ENCODE measurements at regions not wholly inside any gene's neighbourhood (a gene's known extent, or its start where the extent isn't known, plus 50 kb on each side); places are given as distances from the start of the nearest gene placed in this dataset.
"Not testable (repeated sequence)": the region's sequence is repeated elsewhere in the genome, so short reads cannot be mapped to it uniquely, and the experiment has no call there.

DNA sequence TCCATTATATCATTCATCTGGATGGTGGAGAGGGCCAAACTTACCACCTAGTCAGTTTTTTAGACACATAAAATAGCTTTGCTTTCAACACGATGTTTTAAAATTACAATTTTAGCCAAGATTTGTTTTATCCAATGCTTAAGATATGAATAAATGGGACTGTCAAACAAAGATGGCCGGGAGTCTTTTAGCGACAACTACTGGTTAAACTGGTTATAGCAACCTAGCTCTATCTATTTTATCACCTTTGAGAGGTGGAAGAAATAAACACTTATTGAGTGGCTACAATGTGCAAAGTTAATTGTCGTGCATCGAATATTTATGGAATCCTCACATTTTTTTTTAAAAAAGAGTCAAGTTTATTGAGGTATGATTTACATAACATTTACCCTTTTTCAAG is 279.8 kb downstream of the MIAT start:
- no peak for DNase-seq

DNA sequence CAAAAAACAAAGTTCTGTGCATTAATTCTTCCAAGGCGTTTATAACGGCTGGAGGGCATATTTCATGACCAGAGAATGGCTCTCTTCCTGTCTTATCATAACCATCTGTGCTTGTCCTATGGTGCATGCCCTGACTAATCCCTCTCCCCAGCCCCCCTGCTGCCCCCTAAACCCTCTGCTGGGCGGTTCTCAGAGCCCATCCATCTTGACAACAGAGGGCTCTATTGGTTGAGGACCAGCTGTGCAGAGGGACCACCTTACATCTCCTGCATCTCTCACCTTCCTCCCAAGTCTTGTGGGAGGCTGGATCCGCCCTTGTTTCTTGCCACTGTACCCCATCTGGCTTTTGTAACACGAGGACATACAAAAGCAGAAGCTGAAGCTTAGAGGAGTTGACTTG is 282.1 kb downstream of the MIAT start:
- DNase-seq, result no peak

DNA sequence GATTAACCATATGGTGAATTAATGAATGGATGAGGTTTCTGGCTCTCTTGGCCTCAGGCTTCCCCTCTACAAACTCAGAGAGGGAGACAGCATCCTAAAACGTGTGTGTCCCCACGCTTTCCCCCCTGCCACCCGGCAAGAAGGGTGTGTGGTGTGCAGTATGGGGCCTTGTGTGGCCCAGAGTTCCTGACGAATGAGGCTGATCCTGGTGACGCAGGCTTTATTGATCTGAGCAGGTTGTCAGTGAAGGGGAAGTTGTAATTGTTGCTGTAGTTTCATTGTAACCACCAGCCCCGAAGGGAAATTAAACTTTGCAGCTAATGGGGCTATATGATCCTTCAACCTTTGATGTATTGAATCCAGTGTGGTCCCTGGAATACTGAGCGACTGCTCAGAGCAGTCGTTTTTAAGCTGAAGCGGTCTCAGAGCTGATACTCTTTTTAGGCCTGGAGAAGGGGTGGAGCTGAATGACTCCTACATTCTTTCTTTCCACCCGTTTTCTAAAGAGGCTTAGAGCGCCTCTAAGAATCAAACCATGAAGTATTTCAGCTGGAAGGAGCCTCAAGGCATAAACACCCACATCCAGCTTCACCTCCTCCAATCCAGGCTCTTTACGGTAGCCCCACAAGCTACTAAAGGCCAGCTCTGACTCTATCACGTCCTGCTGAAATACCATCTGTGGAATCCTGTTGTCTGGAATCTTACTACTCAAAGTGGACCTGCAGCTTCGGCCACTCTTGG is 284.7 kb downstream of the MIAT start:
- no peak for DNase-seq

DNA sequence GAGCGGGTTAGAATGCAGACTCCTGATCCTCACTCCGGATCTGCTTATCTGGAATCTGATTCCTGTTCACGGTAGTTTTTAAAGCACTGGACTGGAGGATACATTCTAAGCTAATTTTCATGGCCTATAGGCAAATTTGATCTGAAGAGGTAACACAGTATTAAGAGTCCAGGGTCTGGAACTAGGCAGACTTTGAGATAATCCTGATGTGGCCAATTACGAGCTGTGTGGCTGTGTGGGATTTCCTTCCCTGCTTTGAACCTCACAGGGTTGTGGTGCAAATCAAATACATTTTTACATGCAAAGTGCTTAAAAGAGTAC is 285.2 kb downstream of the MIAT start:
- no peak for DNase-seq

DNA sequence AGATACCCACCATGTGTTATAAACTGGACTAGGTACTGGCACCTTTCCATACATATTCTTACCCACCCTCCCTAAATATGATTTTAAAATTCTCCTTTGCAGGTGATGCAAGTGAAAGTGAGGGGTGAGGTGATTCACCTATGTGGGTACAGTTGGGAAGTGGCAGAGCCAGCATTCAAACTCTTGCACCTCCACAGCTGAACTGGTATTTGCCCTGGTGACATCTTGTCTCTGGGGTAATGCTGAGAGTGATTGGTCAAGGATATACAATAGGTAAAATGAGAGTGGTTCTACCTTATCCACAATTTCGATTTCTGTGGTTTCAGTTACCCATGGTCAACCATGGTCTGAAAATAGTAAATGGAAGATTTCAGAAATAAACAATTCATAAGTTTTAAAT is 288.2 kb downstream of the MIAT start:
- DNase-seq, result no peak

DNA sequence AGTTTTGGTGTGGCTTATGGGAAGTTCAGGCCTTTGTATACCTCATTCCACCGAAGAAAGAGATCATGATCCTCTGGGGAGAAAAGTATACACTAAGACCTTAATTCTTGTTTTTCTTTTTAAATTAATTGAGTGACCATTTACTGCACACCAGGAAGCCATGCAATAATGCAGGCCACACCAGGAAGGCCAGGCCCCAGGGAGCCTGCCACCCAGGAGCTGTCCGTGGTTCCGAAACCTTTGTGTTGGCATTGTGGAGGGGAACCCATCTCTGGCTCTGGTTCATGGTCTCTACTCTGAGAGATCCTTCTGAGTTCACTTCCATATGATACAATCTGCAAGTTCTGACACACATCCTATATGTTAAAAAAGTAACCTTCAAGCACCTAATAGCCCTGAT is 291.8 kb downstream of the MIAT start:
- no peak for DNase-seq

DNA sequence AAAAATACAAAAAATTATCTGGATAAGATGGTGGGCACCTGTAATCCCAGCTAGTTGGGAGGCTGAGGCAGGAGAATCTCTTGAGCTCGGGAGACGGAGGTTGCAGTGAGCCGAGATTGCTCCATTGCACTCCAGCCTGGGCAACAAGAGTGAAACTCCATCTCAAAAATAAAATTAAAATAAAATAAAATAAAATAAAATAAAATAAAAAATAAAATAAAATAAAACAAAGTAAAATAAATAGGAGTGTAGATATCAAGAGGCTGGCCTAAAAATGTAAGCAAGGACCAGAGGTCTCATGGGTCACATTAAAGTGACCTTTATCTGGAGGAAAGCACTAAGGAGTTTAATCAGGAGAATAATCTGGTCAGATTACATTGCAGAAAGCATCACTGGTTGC is 293.8 kb downstream of the MIAT start:
- not testable (repeated sequence) for DNase-seq

DNA sequence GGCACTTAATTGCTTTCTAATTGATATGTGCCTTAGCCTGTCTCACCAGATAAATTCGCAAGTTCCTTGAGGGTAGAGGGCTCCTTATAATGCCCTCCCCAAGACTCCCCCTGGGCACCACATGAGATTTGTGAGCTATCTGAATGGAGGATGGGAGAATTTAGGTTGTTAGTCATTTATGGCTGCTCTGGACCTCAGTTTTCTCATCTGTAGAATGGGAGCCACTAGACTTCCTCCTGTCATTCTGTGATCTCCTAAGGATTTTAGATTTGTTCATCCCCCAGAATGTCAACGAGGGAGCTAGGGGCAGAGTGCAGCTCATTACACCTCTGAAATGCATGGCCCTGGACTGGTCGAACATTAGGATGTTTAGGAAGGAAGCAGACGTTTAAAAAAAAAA is 294.6 kb downstream of the MIAT start:
- no peak for DNase-seq

DNA sequence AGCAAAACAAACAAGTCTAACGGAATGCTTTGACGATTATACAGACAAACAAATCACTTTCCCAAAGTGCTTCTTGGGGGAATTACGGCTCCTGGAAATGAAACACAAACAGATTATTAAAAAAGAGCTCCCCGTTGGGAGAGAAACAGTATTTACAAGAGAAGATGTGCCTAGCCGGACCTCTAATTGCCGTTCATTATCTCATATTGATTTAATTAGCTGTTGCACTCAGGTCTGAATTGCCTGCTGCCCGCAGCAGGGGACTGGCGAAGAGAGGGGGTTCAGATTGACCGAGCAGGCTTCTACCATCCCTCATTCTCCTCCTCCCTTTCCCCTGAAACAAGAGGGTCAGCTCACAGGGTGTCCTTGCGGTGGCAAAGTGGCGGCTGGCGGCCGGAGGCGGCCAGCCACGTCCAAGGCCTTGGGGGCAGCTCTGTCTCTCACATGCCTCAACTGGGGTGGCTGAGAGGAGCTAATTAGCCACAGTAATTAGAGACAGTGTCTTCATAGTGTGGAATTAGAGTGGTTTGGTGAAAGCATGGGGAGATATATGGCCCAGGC is 295.1 kb downstream of the MIAT start:
- no peak for DNase-seq

DNA sequence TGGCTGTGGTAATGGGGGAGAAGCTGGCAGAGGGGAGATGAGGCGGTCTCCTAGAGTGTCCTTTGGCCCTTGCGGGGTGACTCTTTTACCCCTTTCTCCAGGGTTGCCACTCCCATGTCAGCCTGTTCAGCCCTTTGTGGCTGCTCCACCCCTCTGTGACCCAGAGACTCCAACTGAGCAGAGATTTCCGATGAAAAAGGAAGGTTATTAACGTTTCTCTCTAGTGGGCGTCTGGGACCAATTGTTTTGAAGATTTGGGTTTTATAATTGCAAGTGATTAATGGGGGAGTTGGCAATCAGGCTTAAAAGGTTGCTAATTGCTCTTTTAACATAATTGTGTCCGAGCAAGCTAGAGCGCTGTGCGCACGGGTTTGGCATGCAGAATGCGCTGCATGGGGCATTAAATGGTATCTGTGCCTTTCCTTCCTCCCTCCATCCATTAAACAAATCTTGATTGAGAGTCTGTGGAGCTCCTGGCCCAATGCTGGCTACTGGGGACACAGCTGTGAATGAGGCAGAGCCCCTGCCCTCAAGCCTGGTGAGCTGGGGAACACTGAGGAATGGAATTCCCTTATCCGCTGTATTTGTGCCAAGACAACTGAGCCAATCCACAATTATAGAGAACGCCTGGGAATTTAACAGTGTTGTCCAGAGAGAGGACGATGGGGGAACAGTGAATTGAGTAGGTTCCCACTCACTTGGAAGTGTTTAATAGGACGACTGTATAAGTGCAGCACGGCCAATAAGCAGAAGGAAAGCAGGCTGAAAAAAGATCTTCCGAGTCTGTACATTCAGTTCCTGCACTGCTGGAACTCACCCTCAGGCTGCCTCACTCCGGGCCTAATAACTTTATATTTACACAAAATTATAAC is 295.9 kb downstream of the MIAT start:
- DNase-seq, result no peak

DNA sequence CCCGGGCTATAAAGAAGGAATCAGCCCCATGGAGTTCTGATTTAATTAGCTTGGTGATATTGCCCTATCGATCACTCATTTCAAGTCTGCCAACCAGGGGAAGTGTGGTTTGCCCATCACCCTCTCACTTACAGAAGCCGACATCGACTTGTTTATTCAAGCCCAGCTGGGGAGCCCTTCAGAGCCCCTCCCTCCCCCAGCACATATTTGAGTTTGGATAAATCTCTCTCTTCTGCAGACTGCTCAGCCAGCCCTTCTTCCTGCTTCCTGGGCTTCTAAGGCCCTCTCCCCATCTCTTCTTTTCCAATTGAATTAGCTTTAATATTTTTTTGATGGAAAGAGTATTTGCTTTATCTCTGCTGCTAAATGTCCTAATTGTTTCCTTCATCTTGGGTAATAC is 299.0 kb downstream of the MIAT start:
- DNase-seq, result no peak

DNA sequence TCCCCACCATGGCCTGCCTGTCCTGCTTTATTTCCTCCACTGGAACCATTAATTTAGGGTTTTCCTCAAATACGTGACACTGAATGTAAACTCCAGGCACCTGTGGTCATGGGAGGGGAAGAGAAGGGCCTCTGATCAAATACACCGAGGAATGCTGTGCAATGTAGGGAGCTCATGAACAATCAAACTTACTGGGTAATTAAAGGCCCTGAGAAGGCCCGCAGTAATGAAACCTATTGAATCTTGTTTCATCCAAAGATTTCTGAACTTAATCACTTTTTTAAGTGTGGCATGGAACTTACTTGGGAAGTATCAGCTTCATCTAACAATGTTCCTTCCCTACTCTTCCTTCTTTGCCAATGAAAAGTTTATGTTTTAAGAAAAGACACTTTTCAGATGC is 299.8 kb downstream of the MIAT start:
- no peak for DNase-seq

DNA sequence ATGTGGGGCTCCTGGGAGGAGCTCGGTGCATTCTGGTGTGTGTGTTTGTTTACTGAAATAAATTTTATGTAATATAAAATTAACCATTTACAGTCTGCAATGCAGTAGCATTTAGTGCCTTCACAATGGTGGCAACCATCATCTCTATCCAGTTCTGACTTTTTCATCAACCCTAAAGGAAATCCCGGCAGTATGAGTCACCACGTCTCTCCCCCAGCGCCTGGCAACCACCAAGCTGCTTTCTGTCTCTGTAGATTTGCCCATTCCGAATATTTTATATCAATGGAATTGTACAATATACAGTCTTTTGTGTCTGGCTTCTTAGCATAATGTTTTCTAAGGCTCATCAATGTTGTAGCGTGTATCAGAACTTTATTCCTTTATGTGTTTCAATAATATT is 300.5 kb downstream of the MIAT start:
- no peak for DNase-seq

DNA sequence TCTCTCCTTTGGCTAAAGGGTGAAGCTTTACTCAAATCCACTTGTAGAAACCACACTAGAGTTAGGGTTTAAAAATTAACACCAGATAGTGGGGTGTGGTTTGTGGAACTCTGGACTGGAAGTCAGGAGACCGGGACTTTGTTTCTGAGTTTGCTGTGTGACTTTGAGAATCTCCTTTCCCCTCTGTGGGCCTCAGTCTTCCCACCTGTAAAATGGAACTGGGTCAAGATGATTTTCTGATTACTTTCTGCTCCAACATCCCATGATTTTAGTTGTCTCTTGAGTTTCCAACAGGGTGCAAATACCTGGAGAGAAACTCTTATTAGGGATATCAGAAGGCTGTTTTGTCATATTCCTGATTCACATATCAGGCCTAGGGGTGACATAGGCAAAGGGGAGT is 301.0 kb downstream of the MIAT start:
- DNase-seq, result no peak

DNA sequence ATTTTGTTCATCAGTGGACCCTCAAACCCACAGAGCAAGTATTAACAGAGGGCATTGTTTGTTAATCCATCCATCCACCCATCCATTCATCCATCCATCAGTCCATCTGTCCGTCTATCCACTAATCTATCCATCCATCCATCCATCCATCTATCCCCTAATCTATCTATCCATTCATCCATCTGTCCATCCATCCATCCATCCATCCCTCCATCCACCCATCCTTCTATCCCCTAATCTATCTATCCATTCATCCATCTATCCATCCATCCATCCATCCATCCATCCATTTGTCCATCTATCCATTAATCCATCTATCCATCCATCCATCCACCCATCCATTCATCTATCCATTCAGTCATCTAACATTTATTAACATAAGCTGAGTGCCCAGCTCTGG is 307.3 kb downstream of the MIAT start:
- no peak for DNase-seq

DNA sequence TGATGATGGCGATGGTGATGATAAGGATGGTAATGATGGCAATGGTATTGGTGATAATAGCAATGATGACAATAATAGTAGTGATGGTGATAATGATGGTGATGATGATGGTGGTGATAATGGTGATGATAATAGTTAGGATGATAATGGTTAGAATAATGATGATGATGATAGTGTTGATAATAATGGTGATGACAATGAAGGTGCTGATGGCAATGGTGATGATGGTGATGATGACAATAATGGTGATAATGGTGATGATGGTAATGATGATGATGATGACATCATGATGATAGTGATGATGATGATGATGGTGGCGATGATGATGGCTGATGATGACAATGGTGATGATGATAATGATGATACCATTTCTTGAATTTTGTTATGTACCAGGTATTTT is 309.9 kb downstream of the MIAT start:
- no peak for DNase-seq

DNA sequence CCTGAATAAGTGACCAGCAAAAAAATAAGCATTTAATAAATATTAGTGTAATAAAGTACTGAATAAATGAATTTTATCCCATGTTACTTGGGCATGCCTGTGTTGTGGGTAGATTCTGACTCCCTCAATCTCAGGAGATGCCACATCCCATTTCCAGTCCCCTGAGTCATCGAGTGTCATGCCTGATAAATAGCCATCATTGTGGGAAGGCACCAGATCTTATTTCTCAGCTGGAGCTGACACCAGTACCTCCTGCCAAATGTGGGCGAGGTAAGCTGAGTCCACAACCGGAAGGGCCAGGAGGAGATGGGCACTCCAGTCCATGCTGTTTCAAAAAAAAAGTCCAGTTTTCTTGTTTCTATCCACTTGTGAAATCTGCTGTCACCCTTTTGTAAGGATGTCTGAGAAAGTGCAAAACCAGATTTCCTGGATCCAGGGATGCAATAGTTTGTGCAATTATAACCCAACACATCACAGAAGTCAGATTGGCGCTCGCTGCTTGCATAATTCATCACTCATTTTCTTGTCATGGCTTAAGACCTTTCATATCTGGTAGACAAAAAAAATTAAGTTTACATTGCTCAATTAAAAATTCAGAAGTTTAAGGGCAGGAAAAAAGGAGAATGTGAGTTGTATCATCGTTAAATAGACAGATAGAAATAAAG is 311.6 kb downstream of the MIAT start:
- no peak for DNase-seq

DNA sequence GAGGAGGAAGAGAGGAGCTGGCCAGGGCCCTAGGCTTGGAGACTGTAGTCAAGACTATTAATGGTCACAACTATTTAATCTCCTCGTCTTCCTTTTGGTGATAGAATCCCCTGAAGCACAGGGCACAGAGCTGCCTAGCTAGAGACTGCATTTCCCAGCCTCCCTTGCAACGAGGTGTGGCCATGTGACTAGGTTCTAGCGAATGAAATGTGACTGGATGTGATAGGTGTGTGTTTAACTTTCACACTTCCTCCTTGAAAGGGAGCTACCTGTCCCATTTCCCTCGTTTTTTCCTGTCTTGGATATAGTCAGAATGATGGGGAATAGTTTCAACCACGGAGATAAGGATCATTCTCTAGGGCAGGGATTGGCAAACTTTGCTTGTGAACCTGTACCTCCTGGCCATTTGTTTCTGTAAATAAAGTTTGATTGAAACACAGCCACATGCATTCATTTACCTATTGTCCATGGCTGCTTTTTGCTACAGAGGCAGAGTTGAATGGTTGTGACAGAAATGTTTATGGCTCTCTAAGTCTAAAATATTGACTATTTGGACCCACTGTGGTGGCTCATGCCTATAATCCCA is 313.5 kb downstream of the MIAT start:
- no peak for DNase-seq

DNA sequence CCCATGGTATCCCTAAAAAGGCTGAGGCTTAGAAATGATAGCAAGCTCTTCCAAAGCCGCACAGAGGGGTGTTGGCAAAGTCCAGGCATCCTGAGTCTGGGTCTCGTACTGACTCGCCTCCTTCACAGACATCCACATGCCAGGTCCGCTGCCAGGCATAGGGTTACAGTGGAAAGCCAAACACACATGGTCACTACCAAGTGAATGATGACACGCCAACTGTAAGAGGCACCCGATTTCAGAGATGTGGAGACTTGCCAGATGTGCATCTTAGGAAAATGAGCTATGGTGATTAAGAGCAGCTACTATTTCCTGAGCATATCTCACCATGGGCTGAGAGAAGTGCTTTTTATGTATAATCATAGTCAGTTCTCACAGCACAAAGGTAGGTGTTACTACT is 314.9 kb downstream of the MIAT start:
- DNase-seq, result no peak

DNA sequence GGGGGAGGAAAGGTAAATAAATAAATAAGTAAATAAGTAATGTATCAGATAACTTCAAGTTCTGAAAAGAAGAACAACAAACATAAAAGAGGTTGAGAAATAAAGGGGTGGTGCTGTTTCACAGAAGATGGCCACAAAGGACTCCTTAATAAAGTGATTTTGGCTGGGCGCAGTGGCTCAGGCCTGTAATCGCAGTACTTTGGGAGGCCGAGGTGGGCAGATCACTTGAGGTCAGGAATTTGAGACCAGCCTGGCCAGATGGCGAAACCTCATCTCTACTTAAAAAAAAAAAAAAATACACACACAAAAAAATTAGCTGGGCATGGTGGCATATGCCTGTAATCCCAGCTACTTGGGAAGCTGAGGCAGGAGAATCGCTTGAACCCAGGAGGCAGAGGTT is 315.5 kb downstream of the MIAT start:
- not testable (repeated sequence) for DNase-seq

DNA sequence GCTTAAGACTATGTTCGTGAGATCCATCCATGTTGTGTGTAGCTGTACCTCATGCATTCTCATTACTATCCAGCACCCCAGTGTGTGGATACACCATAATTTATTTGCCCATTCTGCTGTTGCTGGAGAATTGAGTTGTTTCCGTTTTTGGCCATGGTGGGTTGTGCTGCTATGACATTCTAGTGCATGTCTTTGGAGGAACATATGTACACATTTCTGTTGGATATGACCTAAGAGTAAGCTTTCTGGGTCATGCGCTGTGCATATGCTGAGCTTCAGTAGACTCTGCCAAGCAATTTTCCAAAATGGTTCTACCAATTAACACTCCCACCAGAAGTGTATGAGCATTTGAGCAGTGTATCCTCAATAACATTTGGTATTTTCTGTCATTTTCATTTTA is 316.6 kb downstream of the MIAT start:
- no peak for DNase-seq

DNA sequence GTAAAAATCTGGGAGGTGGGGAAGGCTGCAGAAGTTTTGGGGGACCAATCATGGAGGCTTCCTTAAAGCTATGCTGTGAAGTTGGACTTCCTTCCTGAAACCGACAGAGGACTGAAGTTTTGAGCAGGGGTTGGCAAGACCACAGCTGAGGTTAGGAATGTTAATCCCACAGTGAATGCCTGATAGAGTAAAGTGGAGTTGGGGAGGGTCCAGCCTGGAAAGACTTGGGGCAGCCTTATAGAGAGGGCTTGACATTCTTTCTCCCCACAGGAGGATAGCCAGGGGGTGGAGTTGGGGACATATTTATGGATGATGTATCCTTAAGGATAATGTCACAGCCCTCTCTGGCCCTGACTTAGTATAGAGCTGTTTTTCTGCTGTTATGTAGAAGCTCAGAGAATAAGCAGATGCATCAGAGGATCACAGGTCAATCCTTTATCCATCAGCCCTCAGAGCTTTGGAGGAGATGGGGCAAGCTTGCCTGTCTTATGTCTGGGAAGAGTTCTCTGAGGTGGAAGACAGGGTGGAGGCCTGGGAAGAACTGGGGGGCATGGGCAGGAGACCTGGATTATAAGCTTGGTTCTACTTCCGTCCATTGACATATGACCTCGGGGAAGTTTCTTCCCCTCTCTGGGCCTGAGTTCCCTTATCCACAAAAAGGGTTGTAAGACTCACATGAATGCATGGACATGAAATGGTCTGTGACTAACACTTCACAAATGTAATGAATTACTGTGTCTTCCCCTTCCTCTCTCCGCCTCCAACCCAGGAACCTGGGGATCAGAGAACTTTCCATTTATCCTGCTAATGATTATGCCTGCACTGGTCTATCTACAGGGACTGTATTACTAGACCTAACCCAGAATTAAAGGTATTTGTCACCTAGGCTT is 317.8 kb downstream of the MIAT start:
- no peak for DNase-seq

All from activated CD4-positive, alpha-beta T cell treated with anti-CD3 and anti-CD28 coated beads, Interleukin-2, amount 50 U/mL, for 16 hours (primary cell).